Epithelial cell of esophagus (primary cell): ENCODE measurements at regions not wholly inside any gene's neighbourhood (a gene's known extent, or its start where the extent isn't known, plus 50 kb on each side); places are given as distances from the start of the nearest gene placed in this dataset.

Experiments
- DNase-seq: peaks from one replicate; pipeline ENCODE4 v3.0.0; 2010; ENCODE audit warnings: low read depth
- H3K4me3 ChIP-seq: 2 replicates; pipeline ENCODE4 v1.5.1; 2011; ENCODE audit warnings: mild to moderate bottlenecking, low read length, control low read depth
- CTCF ChIP-seq: IDR thresholded peaks from 2 replicates; pipeline ENCODE4 v1.5.1; 2011; ENCODE audit warnings: low read depth, mild to moderate bottlenecking, low read length, control low read depth, inconsistent platforms; ENCODE audit not compliant: insufficient read depth; ENCODE audit errors: missing control alignments

- no peak overlapping the region for H3K4me3 ChIP-seq
- no peak for TF ChIP-seq CTCF
- DNase-seq = no peak
These were observed 281.9 kb downstream of the RBM26 start for GRCh38 chr13:79124183-79124582.

GRCh38 chr13:79121286-79121685 lies 284.8 kb downstream of the RBM26 start:
- no peak overlapping the region for H3K4me3 ChIP-seq
- no peak for DNase-seq
- TF ChIP-seq CTCF = no peak

- no peak for DNase-seq
- no peak overlapping the region for H3K4me3 ChIP-seq
- no peak for TF ChIP-seq CTCF
These were observed 286.4 kb downstream of the RBM26 start for GRCh38 chr13:79119578-79120107.

GRCh38 chr13:79112016-79112415 lies 294.0 kb downstream of the RBM26 start:
- no peak for DNase-seq

GRCh38 chr13:79108914-79109643 lies 297.0 kb downstream of the RBM26 start:
- H3K4me3 ChIP-seq = no peak overlapping the region
- no peak for TF ChIP-seq CTCF
- DNase-seq = peak; percentile 15

More at GRCh38 chr13:79112016-79112415, 294.0 kb downstream of the RBM26 start:
- TF ChIP-seq CTCF = no peak
- H3K4me3 ChIP-seq = no peak overlapping the region

- H3K4me3 ChIP-seq = no peak overlapping the region
- no peak for TF ChIP-seq CTCF
- no peak for DNase-seq
These were observed 307.5 kb downstream of the RBM26 start for GRCh38 chr13:79098596-79098995.

- DNase-seq = no peak
- no peak for TF ChIP-seq CTCF
- H3K4me3 ChIP-seq = no peak overlapping the region
These were observed 308.9 kb downstream of the RBM26 start for GRCh38 chr13:79097201-79097600.
